Body of pancreas (tissue), 4 donors: ENCODE measurements at regions not wholly inside any gene's neighbourhood (a gene's known extent, or its start where the extent isn't known, plus 50 kb on each side); places are given as distances from the start of the nearest gene placed in this dataset.

Source experiments
- CTCF ChIP-seq, 7 experiments: fragments of 450-650 bp in 4 of 7; fragments of 200-600 bp in 3 of 7; sonication (generic) in 3 of 7; IDR thresholded peaks; one replicate each; pipeline ENCODE4 v1.5.1; 2016 to 2019; ENCODE audit warnings: antibody characterized with exemption in 7 of 7
- POLR2A ChIP-seq, 3 donors: fragments of 450-650 bp; IDR thresholded peaks; one replicate each; pipeline ENCODE4 v1.6.1; 2016; ENCODE audit warnings: antibody characterized with exemption in 3 of 3, mild to moderate bottlenecking in 2 of 3

DNA sequence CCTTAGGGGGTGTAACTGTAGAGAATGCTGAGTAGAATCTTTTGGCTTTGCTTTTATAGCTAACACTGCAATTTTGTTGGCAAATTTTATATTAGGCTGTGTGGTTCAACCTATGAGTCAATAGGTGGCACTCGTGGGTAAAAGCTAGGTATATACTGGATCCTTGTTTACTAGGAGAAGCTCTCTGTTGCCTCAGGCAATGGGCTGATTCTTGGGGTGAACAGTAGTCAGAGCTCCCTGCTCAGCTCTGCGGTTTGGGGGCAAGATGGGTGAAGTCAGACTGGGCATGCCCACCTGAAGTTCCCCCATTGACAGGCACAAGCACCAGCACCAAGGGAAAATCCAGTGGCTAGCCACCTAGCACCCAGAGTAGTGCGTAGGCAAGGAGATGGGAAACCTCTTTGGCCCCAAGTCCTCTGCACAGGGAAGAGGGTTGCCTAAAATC lies 238.7 kb downstream of the FAM181B start:
- TF ChIP-seq CTCF (IDR thresholded peaks at IDR 0.05) = peak; percentile 18 to 59 (median 39)
- TF ChIP-seq POLR2A (IDR thresholded peaks at IDR 0.05) = no peak
